ENCODE measurements at regions not wholly inside any gene's neighbourhood (a gene's known extent, or its start where the extent isn't known, plus 50 kb on each side); places are given as distances from the start of the nearest gene placed in this dataset.
"Not testable (repeated sequence)": the region's sequence is repeated elsewhere in the genome, so short reads cannot be mapped to it uniquely, and the experiment has no call there.

DNA sequence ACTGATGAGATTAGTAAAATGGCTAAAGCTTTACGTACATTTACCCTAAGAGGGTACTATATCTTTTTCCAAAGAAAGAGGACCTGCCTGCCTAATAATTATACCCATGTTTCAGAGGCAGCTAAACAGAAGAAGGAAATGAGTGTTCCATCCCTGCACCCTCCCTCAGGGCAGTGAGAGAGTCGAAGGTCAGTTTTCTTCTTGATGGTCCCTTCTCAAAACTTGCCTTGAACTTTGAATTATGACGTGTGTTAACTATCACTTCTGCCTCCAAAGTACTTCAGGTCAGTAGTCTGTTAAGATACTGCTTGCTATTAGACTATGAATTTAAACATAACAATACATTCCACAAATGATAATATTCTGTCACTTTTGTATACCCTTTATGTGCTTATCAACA is 294.8 kb upstream of the CHRM3 start:
- DNase-seq = no peak

DNA sequence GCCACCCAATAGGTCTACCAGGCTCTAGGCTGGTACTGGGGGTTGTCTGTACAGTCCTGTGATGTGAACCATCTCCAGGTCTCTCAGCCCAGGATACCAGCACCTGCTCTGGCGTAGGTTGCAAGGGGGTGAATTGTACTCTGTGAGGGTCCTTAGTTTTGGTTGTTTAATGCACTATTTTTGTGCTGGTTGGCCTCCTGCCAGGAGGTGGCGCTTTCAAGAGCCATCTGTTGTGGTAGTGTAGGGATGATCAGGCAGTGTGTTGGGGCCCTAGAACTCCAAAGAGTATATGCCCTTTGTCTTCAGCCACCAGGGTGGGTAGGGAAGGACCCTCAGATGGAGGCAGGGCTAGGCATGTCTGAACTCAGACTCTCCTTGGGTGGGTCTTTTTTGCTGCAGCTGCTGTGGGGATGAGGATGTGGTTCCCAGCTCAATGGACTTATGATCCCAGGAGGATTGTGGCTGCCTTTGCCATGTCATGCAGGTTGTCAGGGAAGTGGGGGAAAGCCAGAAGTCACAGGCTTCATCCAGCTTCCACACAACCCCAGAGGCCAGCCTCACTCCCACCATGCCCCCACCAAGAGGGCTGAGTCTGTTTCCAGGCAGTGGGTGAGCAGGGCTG is 301.8 kb upstream of the CHRM3 start:
- DNase-seq = no peak

DNA sequence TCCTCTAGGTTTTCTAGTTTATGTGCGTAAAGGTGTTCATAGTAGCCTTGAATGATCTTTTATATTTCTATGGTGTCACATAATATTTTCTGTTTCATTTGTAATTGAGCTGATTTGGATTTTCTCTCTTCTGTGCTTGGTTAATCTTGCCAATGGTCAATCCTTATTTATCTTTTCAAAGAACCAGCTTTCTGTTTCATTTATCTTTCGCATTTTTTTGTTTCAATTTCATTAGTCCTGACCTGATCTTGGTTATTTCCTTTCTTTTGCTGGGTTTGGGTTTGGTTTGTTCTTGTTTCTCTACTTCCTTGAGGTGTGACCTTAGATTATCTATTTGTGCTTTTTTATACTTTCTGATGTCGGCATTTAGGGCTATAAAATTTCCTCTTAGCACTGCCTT is 304.4 kb upstream of the CHRM3 start:
- not testable (repeated sequence) for DNase-seq

DNA sequence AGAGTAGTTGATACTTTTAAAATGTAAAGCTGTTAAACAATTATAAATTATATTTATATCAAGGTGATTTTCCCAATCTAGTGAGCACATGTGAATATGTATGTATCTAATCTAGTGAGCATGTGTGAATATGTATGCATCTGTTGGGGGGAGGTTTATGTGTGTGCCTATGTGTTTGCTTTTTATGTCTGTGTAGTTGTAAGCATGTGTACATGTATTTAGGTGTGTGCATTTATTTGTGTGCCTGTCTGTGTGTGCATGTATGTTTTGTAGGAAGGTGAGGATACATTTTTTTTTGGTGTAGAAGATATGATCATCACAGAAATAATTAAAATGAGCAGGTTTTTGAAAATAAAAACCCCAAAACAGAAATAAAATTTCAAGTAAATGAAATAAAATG is 318.9 kb upstream of the CHRM3 start:
- no peak for DNase-seq

DNA sequence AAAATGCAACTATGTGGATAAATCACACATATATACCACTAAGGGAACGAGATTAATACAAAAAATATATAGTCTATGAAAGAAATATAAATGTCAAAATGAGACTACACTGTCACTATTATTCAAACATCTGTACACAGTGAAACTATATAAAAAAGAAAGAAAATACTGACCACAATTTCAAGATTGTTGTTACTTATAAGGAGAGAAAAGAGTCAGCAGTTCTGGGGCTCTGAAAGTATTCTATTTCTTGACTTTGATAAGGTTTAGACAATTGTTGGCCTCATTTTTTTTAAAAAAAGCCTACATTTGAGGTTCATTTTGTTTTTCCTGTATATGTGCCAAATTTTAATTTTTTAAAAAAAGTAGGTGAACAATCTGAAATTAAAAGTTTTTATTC is 319.3 kb upstream of the CHRM3 start:
- no peak for DNase-seq

DNA sequence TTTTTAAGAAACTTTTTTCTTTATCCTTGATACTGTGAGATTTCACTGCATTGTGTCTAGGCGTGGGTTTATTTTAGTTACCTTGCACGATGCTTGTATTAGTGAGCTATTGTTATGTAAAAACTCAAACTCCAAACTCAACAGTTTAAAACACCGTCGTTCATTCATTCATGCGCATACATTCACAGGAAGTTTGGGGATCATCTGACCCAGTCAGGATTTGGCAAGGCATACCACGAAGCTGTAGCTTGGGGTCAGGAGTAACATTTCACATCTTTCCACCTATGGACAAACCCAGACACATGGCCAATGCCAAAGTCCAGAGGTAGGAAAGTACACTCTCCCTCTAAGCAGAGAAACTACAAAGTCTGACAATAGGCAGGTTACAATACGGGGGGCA is 324.6 kb upstream of the CHRM3 start:
- no peak for DNase-seq

DNA sequence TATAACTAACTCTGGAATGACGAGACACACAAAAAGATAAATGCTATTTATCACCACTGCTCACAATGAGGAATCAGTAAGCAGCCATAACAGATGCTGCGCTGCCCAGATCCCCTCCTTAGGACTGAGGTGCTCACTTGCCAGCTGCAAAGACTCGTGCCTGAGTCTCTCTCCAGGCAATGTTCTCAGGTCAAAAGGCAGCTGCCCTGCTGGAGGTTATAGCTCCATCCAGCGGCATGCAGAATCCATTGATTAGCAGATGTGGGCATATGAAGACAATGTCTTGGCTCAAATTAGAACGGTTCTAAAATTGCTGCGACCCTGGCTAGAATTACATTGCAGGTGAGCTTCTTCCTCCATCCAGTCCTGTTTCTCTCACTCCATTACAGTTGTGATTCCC is 328.2 kb upstream of the CHRM3 start:
- DNase-seq = no peak

DNA sequence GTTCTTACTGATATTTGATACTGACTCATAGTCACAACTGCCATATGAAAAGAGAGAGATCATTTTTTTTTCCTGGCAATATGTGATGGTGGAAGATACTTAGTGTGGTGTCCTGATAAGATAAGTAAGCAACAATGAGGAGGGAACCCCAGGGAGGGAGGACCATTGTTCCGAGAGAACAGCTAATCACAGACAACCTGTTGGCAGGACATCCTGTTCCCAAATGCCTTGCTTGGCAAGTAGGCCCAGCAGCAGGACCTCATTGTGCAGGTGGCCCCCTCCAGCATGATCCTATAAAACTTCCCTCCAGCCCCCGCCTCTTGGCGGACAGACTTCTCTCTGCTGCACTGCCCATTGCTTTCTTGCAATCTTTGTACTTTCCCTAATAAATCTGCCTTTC is 329.4 kb upstream of the CHRM3 start:
- no peak for DNase-seq

DNA sequence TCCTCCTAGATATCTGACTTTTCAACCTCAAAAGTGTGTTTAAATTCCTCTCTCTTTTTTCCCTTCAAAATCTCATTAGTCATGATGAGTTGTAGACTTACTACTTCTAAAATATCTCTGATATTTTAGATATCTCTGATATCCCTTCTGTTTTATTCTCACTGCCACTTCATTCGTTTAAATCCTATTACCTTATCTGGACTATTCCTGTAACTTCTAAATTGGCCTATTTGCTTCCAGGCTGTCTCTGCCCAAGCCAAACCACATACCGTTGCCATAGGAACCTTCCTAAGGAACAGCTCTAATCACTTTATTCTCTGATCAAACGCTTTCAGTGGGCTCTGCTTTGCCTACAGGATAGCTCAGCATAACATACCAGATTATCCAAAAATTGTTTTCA is 333.1 kb upstream of the CHRM3 start:
- no peak for DNase-seq

DNA sequence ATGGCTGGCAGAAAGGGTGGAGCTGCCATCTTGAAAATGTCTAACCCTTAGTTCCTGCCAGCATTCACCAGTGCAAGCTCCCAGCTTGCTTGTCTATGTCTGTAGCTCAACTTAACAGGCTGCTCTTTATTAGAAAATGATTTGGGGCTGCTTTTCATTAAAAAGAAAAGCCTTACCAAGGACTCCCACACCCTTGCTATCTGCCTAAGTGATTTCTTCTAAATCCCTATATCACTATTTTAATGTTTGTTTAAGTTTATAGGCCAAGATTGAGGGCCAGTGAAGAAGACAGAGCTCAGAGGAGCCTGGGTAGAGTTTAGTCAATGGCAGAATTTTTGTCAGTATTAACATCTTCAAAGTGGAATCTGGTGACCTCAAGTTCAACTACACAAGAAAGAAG is 336.8 kb upstream of the CHRM3 start:
- DNase-seq = no peak

DNA sequence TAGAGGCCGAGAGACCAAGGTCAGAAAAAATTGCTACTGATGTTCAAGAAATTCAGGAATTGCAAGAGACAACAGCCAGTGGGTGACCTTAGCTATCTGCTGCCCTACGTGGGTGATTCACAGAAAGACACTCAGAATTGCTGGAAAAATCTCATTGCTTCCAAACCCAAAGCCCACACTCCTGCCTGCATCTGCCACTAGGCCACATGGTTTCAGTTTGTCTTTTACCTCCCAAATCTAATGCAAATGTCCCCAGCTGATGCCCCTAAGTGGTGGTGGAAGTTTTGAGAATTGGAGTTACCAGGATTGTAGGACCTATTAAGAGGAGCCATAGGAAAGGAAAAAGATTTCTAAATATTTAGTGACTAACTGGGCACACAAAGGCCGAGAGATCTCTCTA is 341.5 kb upstream of the CHRM3 start:
- DNase-seq = no peak

DNA sequence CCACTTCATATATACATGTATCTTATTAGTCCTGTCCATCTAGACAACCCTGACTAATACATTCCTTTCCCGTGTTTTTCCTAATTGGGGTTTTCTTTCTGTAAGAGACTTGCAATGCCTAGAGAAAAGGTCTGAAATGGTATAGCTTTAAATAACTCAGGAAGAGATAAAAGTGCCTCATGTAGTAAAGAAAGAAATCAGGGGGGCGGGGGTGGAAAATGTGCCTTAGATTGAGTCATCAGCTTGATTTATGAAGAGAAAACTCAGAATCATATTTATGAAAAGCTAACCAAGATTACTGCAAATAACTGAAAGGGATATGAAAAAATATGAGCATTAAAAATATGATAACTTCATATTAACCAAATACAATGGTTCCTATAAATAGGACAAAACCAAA is 345.8 kb upstream of the CHRM3 start:
- DNase-seq = no peak

DNA sequence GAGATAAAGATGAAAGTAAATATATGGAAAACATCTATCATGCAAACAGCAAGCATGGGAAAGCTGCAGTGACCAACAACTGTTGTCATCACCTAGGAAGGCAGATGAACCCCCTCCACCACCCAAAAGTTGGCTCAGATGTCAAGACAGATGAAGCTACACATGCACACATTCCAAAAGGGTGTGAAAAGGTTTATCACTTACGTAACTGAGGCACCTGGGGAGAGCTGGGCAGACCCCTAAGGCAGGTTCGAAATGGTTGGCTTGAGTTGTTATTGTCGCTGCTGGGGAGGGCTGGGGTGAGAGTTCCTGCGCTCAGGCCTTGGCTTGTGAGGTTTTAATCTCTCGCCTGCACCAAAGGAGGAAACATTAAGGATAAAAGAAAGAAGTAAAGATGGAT is 355.1 kb upstream of the CHRM3 start:
- DNase-seq = no peak

DNA sequence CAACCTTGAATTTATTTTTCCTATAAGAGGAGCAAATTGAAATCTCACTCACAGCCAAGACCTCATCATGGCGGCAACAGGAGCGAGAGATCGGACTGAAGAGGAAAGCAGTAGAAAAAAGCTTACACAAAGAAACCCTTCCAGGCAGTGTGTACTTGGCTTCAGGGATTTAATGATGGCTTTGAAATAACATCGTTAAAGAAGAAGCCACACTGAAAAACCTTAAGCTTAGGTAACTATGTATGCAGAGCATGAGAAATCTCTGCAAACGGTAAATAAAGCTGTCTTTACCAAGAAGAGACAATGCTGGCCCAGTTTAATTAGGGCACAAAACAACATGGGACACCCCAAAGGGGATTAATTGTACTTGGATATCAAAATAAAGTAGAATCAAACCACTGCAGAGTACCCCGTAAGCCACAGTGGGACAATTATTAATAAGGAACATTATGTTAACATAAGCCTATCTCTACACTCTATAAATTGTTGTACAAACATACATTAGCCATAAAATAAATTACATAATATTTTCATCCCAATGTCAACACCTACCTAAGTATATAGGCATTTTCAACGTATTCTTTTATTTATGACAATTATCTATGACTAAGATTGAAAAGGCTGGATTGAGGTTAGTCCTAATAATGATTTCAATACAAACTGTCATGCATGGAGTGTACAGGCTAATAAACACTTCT is 360.2 kb upstream of the CHRM3 start:
- DNase-seq = no peak

DNA sequence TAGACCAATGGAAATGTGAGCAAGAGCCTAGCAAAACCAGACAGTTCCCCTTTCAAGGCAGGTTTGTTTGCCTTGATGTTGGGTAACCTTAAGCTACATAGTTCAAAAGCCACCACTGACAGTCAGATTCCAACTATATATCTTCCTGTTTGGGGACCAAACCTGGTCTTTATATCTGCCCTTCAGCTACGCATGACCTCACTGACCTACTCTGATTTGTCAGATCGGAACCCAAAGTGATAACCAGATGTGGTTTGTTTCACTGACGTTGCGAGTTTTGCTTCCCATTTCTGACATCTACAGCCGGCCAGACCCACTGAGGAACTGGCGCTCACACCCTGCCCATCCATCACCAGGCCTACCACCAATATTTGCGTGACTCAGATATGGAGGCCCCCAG is 361.1 kb upstream of the CHRM3 start:
- no peak for DNase-seq

DNA sequence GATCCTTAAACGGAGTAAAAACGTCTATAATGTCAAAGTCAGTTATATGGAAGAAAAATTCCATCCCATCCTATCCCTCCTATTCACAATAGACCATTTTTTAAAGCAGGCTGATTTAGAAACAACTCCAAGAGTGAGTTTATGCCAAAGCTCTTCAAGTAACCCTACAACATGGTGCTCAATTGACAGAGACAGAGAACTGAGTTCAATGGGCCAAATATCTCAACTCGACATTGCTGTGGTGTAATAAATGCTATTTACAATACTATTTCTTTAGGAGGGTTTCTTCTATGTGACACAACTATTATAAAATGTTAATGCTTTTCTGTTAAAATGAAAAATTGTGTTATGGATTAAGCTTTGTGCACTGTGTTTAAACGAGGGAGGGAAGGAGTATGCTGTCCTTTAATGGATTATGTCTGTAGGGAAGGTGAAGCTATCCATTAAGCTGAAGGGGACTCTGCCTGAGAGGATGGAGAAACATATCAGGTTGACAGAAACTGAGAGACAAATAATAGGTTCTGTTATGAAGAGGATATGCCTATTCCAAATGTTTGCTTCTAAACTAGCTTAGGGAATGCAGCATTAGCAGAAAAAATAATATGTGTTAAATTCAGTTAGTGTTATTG is 362.5 kb upstream of the CHRM3 start:
- DNase-seq = no peak

DNA sequence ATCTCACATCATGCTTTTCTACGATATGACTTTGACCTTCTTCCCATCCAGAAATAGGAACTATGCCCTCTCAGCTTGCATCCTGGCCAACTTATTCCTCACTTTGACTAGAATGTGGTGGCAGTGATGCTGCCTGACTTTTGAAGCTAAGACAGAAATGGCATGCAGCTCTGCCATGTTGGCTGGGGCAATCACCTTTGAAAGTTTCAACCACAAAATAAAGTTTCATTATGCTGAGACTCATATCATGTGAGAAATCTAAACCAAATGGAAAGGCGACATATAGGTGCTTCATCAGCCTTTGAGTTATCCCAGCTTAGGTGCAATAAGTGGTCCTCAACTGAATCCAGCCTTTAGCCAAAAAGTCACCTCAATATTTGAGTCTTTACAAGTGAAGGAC is 370.0 kb upstream of the CHRM3 start:
- DNase-seq = no peak

DNA sequence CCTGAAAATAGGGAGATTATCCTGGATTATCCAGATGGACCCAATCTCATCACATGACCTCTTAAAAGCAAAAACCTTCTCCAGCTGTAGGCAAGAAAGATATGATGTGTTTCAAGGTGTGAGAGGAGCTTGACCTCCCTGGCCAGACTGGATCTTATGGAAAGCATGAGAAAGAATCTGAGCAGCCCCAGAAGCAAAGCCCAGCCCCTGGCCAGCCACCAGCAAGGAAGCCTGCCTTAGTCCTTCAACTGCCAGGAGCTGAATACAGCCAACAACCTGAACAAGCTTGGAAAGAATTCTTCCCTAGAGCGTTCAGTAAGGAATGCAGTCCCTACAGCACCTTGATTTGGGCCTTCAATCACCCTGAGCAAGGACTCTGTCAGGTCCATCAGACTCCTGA is 375.0 kb upstream of the CHRM3 start:
- DNase-seq = no peak

DNA sequence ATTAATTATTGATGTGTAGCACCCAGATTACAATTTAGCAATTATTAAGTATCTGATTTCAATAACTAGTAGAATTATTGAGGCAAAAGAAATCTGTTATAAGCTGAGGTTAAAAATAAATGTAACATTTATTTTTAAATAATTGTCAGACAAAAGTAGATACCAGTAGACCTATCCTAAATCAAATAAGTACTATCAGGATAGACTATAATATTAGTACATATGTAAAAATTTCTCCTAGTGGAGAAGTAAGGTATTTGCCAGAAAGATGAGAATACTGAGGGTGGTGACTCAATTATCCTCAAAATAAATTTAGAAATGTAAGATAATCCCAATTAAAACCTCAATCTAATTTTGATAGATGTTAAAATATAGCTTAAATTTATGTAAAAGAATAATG is 377.8 kb upstream of the CHRM3 start:
- no peak for DNase-seq

DNA sequence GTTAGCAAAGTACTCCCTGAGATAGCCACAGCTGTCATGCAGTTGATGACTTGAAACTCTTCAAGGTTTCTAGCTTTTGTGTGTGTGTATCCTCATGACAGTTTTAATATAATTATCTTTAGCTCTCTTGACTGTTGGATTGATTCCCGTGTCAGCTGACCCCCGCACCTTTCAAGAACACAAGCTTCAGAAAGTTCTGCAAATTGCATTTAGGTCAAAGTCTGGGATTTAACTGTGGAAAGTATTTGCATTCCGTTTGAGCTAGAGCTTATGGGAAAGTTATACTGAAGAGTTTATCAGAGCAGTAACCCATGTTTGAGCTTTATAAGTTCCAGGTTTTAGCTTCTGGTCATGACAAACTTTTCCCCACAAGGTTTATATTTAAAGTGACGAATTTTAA is 380.1 kb upstream of the CHRM3 start:
- DNase-seq = no peak

DNA sequence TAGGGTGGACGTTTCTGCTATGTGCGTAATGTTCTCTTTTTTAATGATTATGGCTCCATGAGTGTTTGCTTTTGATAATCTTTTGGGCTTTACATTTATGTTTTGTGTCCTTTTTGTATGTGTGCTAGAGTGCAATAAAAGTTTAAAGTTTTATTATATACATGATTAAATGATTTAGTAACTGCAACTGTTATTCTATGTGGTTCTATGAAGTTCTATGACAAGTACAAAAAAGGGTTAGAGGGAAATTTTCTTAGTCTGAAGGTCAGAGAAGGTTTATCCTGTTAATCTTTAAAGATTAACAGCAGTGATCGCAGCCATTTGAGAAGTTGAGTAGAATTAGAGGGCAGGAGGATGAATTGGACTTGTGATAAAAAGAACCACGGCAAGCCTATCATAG is 386.4 kb upstream of the CHRM3 start:
- no peak for DNase-seq

DNA sequence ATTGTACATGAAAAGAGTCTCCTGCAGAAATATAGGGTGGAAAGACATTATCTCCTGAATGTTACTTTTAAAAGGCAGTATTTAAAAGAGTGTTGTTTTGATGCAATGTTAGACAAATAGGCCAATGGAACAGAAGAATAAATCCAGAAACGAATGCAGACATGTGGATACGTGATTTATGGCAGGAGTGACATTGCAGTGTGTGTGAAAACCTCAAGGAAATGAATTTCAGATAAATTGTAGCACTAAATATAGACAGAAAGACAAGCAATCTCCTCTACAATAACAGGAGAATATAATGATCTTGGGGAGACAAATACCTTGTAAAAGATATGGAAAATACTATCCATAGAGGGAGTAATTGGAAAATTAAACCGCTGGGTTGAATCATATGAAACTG is 387.8 kb upstream of the CHRM3 start:
- no peak for DNase-seq

DNA sequence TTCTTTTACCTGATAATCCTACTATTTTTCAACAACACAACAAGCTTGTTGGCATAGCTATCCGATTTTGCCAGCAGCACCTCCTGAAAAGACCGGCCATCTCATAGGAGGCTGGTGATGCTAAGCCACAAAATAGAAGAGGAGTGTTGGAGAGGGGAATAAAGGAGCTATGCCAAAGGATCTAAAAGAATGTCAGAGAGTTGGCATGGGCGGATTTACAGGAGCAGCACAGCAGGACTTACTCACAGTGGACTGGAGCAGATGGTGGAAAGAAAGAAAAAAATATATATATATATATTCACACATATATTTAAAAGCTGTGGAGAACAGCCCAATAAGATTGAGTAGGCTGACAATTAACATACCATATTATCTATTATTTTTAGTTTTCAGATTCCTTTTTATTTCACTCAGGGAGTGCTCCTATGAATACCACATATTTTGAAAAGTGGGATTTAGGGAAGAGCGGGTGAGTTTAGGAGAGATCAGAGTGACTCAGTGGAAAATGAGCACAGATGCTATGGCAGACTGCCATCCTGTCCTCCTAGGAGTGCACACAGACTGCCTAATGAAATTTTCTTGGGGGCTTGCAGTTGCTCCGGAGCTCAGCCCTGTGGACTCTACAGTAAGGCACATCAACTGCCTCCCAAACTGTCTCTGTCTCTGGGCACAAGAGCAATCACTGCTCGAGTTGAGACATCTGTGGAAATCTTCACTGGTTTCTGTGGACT is 394.4 kb upstream of the CHRM3 start:
- no peak for DNase-seq

DNA sequence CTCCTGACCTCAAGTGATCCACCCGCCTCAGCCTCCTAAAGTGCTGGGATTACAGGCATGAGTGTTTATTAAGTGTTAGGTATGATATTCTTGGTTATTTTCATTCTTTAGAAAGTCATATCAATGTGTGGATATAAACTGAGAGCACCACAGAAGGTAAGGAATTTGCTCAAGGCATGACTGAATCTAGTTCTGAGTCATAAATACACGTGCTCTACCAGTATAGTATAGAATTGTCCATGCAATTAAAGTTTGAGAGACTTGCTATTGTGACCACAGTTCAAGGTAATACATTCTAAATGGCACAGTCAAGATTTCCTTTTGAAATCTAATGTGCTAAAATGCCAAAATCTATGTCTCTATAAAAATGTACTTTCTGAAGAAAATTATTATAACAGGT is 401.1 kb upstream of the CHRM3 start:
- no peak for DNase-seq
